CD4-positive, CD25-positive, alpha-beta regulatory T cell (primary cell): ENCODE measurements at regions not wholly inside any gene's neighbourhood (a gene's known extent, or its start where the extent isn't known, plus 50 kb on each side); places are given as distances from the start of the nearest gene placed in this dataset.
A peak's percentile ranks its signal among the peaks of the same experiment; 100 is the strongest.

ENCODE experiments used
- ATAC-seq, 2 donors: fragments of 150-1000 bp; cut with Tn5 transposase; one replicate each; pipeline ENCODE4 v1.10.0; 2021; ENCODE audit warnings: low read depth in 2 of 2, moderate number of reproducible peaks in 2 of 2, moderate library complexity in 1 of 2
- DNase-seq, 3 donors: peaks; one replicate each; pipeline versions ENCODE4 v3.0.0 to v3.0.0-alpha.2; 2012 to 2022; ENCODE audit warnings: mixed read lengths in 1 of 3
- H3K27ac ChIP-seq: one replicate; pipeline ENCODE4 v1.7.0; 2013; ENCODE audit warnings: mild to moderate bottlenecking, low read length; ENCODE audit not compliant: insufficient read depth, poor library complexity, severe bottlenecking
- H3K27me3 ChIP-seq: one replicate; pipeline ENCODE4 v1.7.0; 2013; ENCODE audit warnings: low read length; ENCODE audit not compliant: control insufficient read depth, insufficient read depth
- H3K36me3 ChIP-seq: one replicate; pipeline ENCODE4 v1.7.0; 2013; ENCODE audit warnings: mild to moderate bottlenecking, low read length, moderate library complexity; ENCODE audit not compliant: control insufficient read depth, insufficient read depth
- H3K4me1 ChIP-seq: 2 replicates; pipeline ENCODE4 v1.7.0; 2013; ENCODE audit warnings: mild to moderate bottlenecking, low read length; ENCODE audit not compliant: insufficient read depth, control insufficient read depth, poor library complexity, severe bottlenecking
- H3K4me3 ChIP-seq: one replicate; pipeline ENCODE4 v1.7.0; 2013; ENCODE audit warnings: low read depth, mild to moderate bottlenecking, low read length, moderate library complexity
- H3K9me3 ChIP-seq, 2 experiments: 1 replicate in 1 of 2; 2 replicates in 1 of 2; pipeline ENCODE4 v1.7.0; 2013; ENCODE audit warnings: low read length in 2 of 2, mild to moderate bottlenecking in 1 of 2, moderate library complexity in 1 of 2; ENCODE audit not compliant: control insufficient read depth in 2 of 2
- H3K27ac Mint-ChIP-seq, 3 donors: one replicate each; pipeline ENCODE4 v1.8.0; 2020 to 2022; ENCODE audit warnings: mild to moderate bottlenecking in 3 of 3, mixed read lengths in 3 of 3, moderate library complexity in 2 of 3
- H3K27me3 Mint-ChIP-seq: one replicate; pipeline ENCODE4 v1.8.0; 2022; ENCODE audit warnings: mild to moderate bottlenecking, mixed read lengths
- H3K36me3 Mint-ChIP-seq: one replicate; pipeline ENCODE4 v1.8.0; 2020; ENCODE audit warnings: mixed read lengths
- H3K4me1 Mint-ChIP-seq, 4 donors: one replicate each; pipeline ENCODE4 v1.8.0; 2020 to 2022; ENCODE audit warnings: mixed read lengths in 4 of 4, mild to moderate bottlenecking in 1 of 4
- H3K4me3 Mint-ChIP-seq, 4 donors: one replicate each; pipeline ENCODE4 v1.8.0; 2020 to 2022; ENCODE audit warnings: mild to moderate bottlenecking in 4 of 4, mixed read lengths in 4 of 4, moderate library complexity in 3 of 4
- H3K9me3 Mint-ChIP-seq, 7 donors: one replicate each; pipeline ENCODE4 v1.8.0; 2020 to 2022; ENCODE audit warnings: mixed read lengths in 7 of 7, mild to moderate bottlenecking in 3 of 7, moderate library complexity in 2 of 7

- Mint-ChIP-seq H3K4me1 (peaks cover 0 to 7% (median 2%) of the 10 kb centered on the region in 4 donors), H3K36me3 (peaks cover 35% of the 10 kb centered on the region), H3K27me3 (no peaks in the 10 kb centered on the region), H3K4me3 (no peak overlapping the region), H3K9me3 (peaks cover 0 to 7% (median 0%) of the 10 kb centered on the region in 7 donors), H3K27ac (no peak overlapping the region)
- H3K4me3 ChIP-seq = no peak overlapping the region
- no peaks in the 10 kb centered on the region for H3K27me3 ChIP-seq
- no peaks in the 10 kb centered on the region for H3K4me1 ChIP-seq
- no peak overlapping the region for H3K27ac ChIP-seq
- peaks cover 2% of the 10 kb centered on the region for H3K36me3 ChIP-seq
- no peaks in the 10 kb centered on the region for H3K9me3 ChIP-seq
- DNase-seq (no peak), ATAC-seq (no peak)
Observed at GRCh38 chr21:28818663-28819278, 173.9 kb downstream of the LTN1 start.

- no peaks in the 10 kb centered on the region for H3K4me1 ChIP-seq
- H3K27me3 ChIP-seq = no peaks in the 10 kb centered on the region
- Mint-ChIP-seq H3K9me3 (peaks cover 0 to 7% (median 0%) of the 10 kb centered on the region in 7 donors), H3K4me3 (no peak overlapping the region), H3K4me1 (peaks cover 0 to 7% (median 2%) of the 10 kb centered on the region in 4 donors), H3K36me3 (peaks cover 44% of the 10 kb centered on the region), H3K27me3 (no peaks in the 10 kb centered on the region), H3K27ac (peak overlapping the region in 1 of 3 donors; percentile 22)
- no peaks in the 10 kb centered on the region for H3K9me3 ChIP-seq
- H3K4me3 ChIP-seq = no peak overlapping the region
- no peak for ATAC-seq
- H3K27ac ChIP-seq = no peak overlapping the region
- DNase-seq = no peak
- H3K36me3 ChIP-seq = peaks cover 2% of the 10 kb centered on the region
Observed at GRCh38 chr21:28817871-28818270, 174.8 kb downstream of the LTN1 start.

GRCh38 chr21:28811860-28812259 is 180.8 kb downstream of the LTN1 start:
- Mint-ChIP-seq H3K36me3 (peaks cover 51% of the 10 kb centered on the region), H3K4me1 (peaks cover 3 to 7% (median 5%) of the 10 kb centered on the region in 4 donors), H3K27me3 (peaks cover 5% of the 10 kb centered on the region), H3K9me3 (peaks cover 0 to 7% (median 2%) of the 10 kb centered on the region in 7 donors), H3K4me3 (no peak overlapping the region), H3K27ac (no peak overlapping the region)
- DNase-seq (no peak), ATAC-seq (no peak)
- Histone ChIP-seq H3K27me3 (no peaks in the 10 kb centered on the region), H3K4me3 (no peak overlapping the region), H3K27ac (no peak overlapping the region), H3K4me1 (no peaks in the 10 kb centered on the region), H3K9me3 (no peaks in the 10 kb centered on the region), H3K36me3 (peaks cover 2% of the 10 kb centered on the region)

DNA sequence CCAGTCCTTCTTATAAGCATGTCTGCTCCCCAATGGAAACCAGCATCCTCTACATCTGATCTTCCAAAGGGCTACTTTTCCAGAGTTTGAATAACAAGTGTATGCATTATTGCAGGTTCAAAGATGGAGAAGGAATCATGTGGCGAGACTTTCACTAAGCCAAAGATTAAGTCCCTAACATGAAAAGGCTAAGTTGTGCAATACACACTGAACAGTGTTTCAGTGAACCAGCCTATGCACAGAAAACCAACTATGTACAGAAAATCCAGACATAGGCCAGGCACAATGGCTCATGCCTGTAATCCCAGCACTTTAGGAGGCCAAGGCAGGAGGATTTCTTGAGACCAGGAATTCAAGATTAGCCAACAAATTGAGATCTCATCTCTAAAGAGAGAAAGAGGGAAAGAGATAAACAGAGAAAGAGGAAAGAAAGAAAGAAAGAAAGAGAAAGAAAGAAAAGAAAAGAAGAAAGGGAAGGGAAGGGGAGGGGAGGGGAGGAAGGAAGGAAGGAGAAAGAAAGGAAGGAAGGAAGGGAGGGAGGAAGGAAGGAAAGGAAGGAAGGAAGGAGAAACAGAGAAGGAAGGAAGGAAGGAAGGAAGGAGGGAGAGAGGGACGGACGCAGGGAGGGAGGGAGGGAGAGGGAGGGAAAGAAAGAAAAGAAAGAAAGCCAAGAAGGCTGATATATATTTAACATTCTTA is 181.7 kb downstream of the LTN1 start:
- no peaks in the 10 kb centered on the region for H3K4me1 ChIP-seq
- peaks cover 0 to 9% (median 4%) of the 10 kb centered on the region in 7 donors for H3K9me3 Mint-ChIP-seq
- H3K27ac Mint-ChIP-seq = no peak overlapping the region
- peaks cover 4% of the 10 kb centered on the region for H3K36me3 ChIP-seq
- no peak overlapping the region for H3K4me3 Mint-ChIP-seq
- H3K4me1 Mint-ChIP-seq = peaks cover 3 to 7% (median 4%) of the 10 kb centered on the region in 4 donors
- H3K27ac ChIP-seq = no peak overlapping the region
- H3K9me3 ChIP-seq = no peaks in the 10 kb centered on the region
- no peaks in the 10 kb centered on the region for H3K27me3 ChIP-seq
- peaks cover 54% of the 10 kb centered on the region for H3K36me3 Mint-ChIP-seq
- H3K27me3 Mint-ChIP-seq = peaks cover 5% of the 10 kb centered on the region
- DNase-seq (no peak), ATAC-seq (no peak)
- H3K4me3 ChIP-seq = no peak overlapping the region

- no peak for DNase-seq
- no peak overlapping the region for H3K4me3 ChIP-seq
- peaks cover 6% of the 10 kb centered on the region for H3K36me3 ChIP-seq
- H3K27ac ChIP-seq = no peak overlapping the region
- H3K36me3 Mint-ChIP-seq = peaks cover 39% of the 10 kb centered on the region
- H3K4me1 ChIP-seq = no peaks in the 10 kb centered on the region
- no peaks in the 10 kb centered on the region for H3K27me3 ChIP-seq
- no peak for ATAC-seq
- peaks cover 0 to 6% (median 2%) of the 10 kb centered on the region in 7 donors for H3K9me3 Mint-ChIP-seq
- no peaks in the 10 kb centered on the region for H3K9me3 ChIP-seq
- H3K27me3 Mint-ChIP-seq = peaks cover 3% of the 10 kb centered on the region
- no peak overlapping the region for H3K27ac Mint-ChIP-seq
- H3K4me1 Mint-ChIP-seq = peaks cover 2 to 21% (median 7%) of the 10 kb centered on the region in 4 donors
- H3K4me3 Mint-ChIP-seq = no peak overlapping the region
Observed at GRCh38 chr21:28805885-28806284, 186.8 kb downstream of the LTN1 start.

GRCh38 chr21:28804089-28804670 is 188.5 kb downstream of the LTN1 start:
- Histone ChIP-seq H3K4me1 (no peaks in the 10 kb centered on the region), H3K27me3 (no peaks in the 10 kb centered on the region), H3K27ac (no peak overlapping the region), H3K4me3 (no peak overlapping the region), H3K36me3 (peaks cover 6% of the 10 kb centered on the region), H3K9me3 (no peaks in the 10 kb centered on the region)
- ATAC-seq = no peak
- no peak overlapping the region for H3K4me3 Mint-ChIP-seq
- DNase-seq = no peak
- H3K4me1 Mint-ChIP-seq = peaks cover 2 to 21% (median 6%) of the 10 kb centered on the region in 4 donors
- peaks cover 0 to 6% (median 2%) of the 10 kb centered on the region in 7 donors for H3K9me3 Mint-ChIP-seq
- peaks cover 5% of the 10 kb centered on the region for H3K27me3 Mint-ChIP-seq
- H3K27ac Mint-ChIP-seq = no peak overlapping the region
- peaks cover 34% of the 10 kb centered on the region for H3K36me3 Mint-ChIP-seq

DNA sequence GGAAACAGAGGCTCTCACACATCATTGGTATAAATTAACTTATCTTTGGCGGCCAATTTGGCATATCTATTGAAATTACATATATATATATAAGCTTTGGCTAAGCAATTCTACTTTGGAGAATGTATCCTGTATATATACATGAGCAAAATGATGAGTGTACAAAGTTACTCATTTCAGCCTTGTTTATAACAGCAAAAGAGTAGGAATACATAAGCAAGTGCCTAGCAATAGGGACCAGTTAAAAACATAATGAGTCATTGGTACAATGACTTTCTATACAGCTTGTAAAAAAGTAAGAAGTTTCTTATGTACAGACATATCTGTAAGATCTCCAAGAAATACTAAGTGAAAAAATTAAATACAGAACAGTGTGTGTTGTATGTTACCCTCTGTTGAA is 190.8 kb downstream of the LTN1 start:
- Mint-ChIP-seq H3K27me3 (peaks cover 5% of the 10 kb centered on the region), H3K9me3 (peaks cover 0 to 5% (median 2%) of the 10 kb centered on the region in 7 donors), H3K36me3 (peaks cover 26% of the 10 kb centered on the region), H3K4me1 (peaks cover 3 to 21% (median 7%) of the 10 kb centered on the region in 4 donors), H3K27ac (peak overlapping the region in 1 of 3 donors; percentile 11), H3K4me3 (no peak overlapping the region)
- Histone ChIP-seq H3K27me3 (no peaks in the 10 kb centered on the region), H3K4me1 (no peaks in the 10 kb centered on the region), H3K36me3 (peaks cover 10% of the 10 kb centered on the region), H3K27ac (no peak overlapping the region), H3K4me3 (no peak overlapping the region), H3K9me3 (no peaks in the 10 kb centered on the region)
- ATAC-seq = no peak
- no peak for DNase-seq
